ENCODE measurements at regions not wholly inside any gene's neighbourhood (a gene's known extent, or its start where the extent isn't known, plus 50 kb on each side); places are given as distances from the start of the nearest gene placed in this dataset.
"Not testable (repeated sequence)": the region's sequence is repeated elsewhere in the genome, so short reads cannot be mapped to it uniquely, and the experiment has no call there.

GRCh38 chr18:1774261-1774660 is 797.0 kb downstream of the METTL4 start:
- H3K9me3 Mint-ChIP-seq (ENCODE audit: low read depth), result no peaks in the 10 kb centered on the region
- no peak for TF ChIP-seq CTCF (IDR thresholded peaks at IDR 0.05)
- peaks cover 4% of the 10 kb centered on the region for H3K27me3 Mint-ChIP-seq (ENCODE audit: low read depth)
- no peaks in the 10 kb centered on the region for H3K4me1 Mint-ChIP-seq (ENCODE audit: low read depth)
- H3K27ac Mint-ChIP-seq (ENCODE audit: unreplicated experiment), result no peak overlapping the region
- H3K4me3 Mint-ChIP-seq (ENCODE audit: unreplicated experiment), result no peak overlapping the region
- no peaks in the 10 kb centered on the region for H3K36me3 Mint-ChIP-seq (ENCODE audit: low read depth)
- no peak for DNase-seq (ENCODE audit: low spot score)

- Mint-ChIP-seq H3K36me3 (ENCODE audit: low read depth) (no peaks in the 10 kb centered on the region), H3K9me3 (ENCODE audit: low read depth) (no peaks in the 10 kb centered on the region), H3K4me1 (ENCODE audit: low read depth) (no peaks in the 10 kb centered on the region), H3K4me3 (ENCODE audit: unreplicated experiment) (no peak overlapping the region), H3K27ac (ENCODE audit: unreplicated experiment) (no peak overlapping the region), H3K27me3 (ENCODE audit: low read depth) (peaks cover 4% of the 10 kb centered on the region)
- DNase-seq (ENCODE audit: low spot score), result no peak
- no peak for TF ChIP-seq CTCF (IDR thresholded peaks at IDR 0.05)
Observed at GRCh38 chr18:1777843-1778242, 793.5 kb downstream of the METTL4 start.

GRCh38 chr18:1778496-1779178 is 792.7 kb downstream of the METTL4 start:
- H3K4me1 Mint-ChIP-seq (ENCODE audit: low read depth), result no peaks in the 10 kb centered on the region
- DNase-seq (ENCODE audit: low spot score), result no peak
- TF ChIP-seq CTCF (IDR thresholded peaks at IDR 0.05), result no peak
- no peak overlapping the region for H3K4me3 Mint-ChIP-seq (ENCODE audit: unreplicated experiment)
- H3K27ac Mint-ChIP-seq (ENCODE audit: unreplicated experiment), result no peak overlapping the region
- peaks cover 3% of the 10 kb centered on the region for H3K9me3 Mint-ChIP-seq (ENCODE audit: low read depth)
- peaks cover 4% of the 10 kb centered on the region for H3K27me3 Mint-ChIP-seq (ENCODE audit: low read depth)
- no peaks in the 10 kb centered on the region for H3K36me3 Mint-ChIP-seq (ENCODE audit: low read depth)

- DNase-seq (ENCODE audit: low spot score), result no peak
- Mint-ChIP-seq H3K27me3 (ENCODE audit: low read depth) (peaks cover 4% of the 10 kb centered on the region), H3K4me1 (ENCODE audit: low read depth) (no peaks in the 10 kb centered on the region), H3K4me3 (ENCODE audit: unreplicated experiment) (no peak overlapping the region), H3K27ac (ENCODE audit: unreplicated experiment) (no peak overlapping the region), H3K36me3 (ENCODE audit: low read depth) (no peaks in the 10 kb centered on the region), H3K9me3 (ENCODE audit: low read depth) (peaks cover 3% of the 10 kb centered on the region)
- TF ChIP-seq CTCF (IDR thresholded peaks at IDR 0.05), result no peak
Observed at GRCh38 chr18:1779587-1779986, 791.7 kb downstream of the METTL4 start.

- peaks cover 29% of the 10 kb centered on the region for H3K9me3 Mint-ChIP-seq (ENCODE audit: low read depth)
- H3K4me1 Mint-ChIP-seq (ENCODE audit: low read depth), result no peaks in the 10 kb centered on the region
- no peak for TF ChIP-seq CTCF (IDR thresholded peaks at IDR 0.05)
- no peak overlapping the region for H3K4me3 Mint-ChIP-seq (ENCODE audit: unreplicated experiment)
- no peaks in the 10 kb centered on the region for H3K27me3 Mint-ChIP-seq (ENCODE audit: low read depth)
- DNase-seq (ENCODE audit: low spot score), result no peak
- no peak overlapping the region for H3K27ac Mint-ChIP-seq (ENCODE audit: unreplicated experiment)
- H3K36me3 Mint-ChIP-seq (ENCODE audit: low read depth), result no peaks in the 10 kb centered on the region
Observed at GRCh38 chr18:1784113-1784512, 787.2 kb downstream of the METTL4 start.

- H3K36me3 Mint-ChIP-seq (ENCODE audit: low read depth); DNase-seq (ENCODE audit: low spot score); H3K27ac Mint-ChIP-seq (ENCODE audit: unreplicated experiment); H3K27me3 Mint-ChIP-seq (ENCODE audit: low read depth); H3K4me3 Mint-ChIP-seq (ENCODE audit: unreplicated experiment); H3K4me1 Mint-ChIP-seq (ENCODE audit: low read depth): not testable (repeated sequence)
- peaks cover 29% of the 10 kb centered on the region for H3K9me3 Mint-ChIP-seq (ENCODE audit: low read depth)
Observed at GRCh38 chr18:1785980-1786379, 785.3 kb downstream of the METTL4 start.
